ENCODE measurements at regions not wholly inside any gene's neighbourhood (a gene's known extent, or its start where the extent isn't known, plus 50 kb on each side); places are given as distances from the start of the nearest gene placed in this dataset.

- H3K4me3 ChIP-seq = no peak overlapping the region
- H3K27ac ChIP-seq = no peak overlapping the region
- TF ChIP-seq ZNF302 (CRISPR knock-in tag; IDR thresholded peaks at IDR 0.05) (no peak), POLR2A (IDR thresholded peaks at IDR 0.05; ENCODE audit: low read length) (no peak), CBX8 (IDR thresholded peaks at IDR 0.05) (no peak), ATOH8 (CRISPR knock-in tag; IDR thresholded peaks at IDR 0.05; ENCODE audit: low read depth) (no peak), TFCP2L1 (CRISPR knock-in tag; IDR thresholded peaks at IDR 0.05) (no peak), PBX3 (IDR thresholded peaks at IDR 0.05) (no peak)
- no peak for FAIRE-seq
- no peaks in the 10 kb centered on the region for H3K9me3 ChIP-seq
- ATAC-seq = no peak
- 85% methylated on average over 1 of the region's 1 CpG for WGBS (ENCODE audit: missing lambda C conversion rate)
- H3K4me2 ChIP-seq = no peak overlapping the region
- H3K4me1 ChIP-seq = no peaks in the 10 kb centered on the region
- ChIA-PET POLR2A (no interaction called here), CTCF (no interaction called here)
- no peak for DNase-seq (ENCODE audit: low read depth in 1 of 2, low spot score in 1 of 2)
These were observed 237.3 kb upstream of the ZBTB20 start for GRCh38 chr3:115384381-115384780.

GRCh38 chr3:115385774-115386730 lies 237.3 kb upstream of the GAP43 start:
- Histone ChIP-seq H3K4me3 (no peak overlapping the region), H3K4me1 (no peaks in the 10 kb centered on the region), H3K27ac (no peak overlapping the region), H3K9me3 (no peaks in the 10 kb centered on the region), H3K4me2 (no peak overlapping the region)
- TF ChIP-seq HOXB13 (CRISPR knock-in tag; IDR thresholded peaks at IDR 0.05; ENCODE audit: low read depth) (no peak), SREBF2 (IDR thresholded peaks at IDR 0.05) (no peak), POLR2A (IDR thresholded peaks at IDR 0.05; ENCODE audit: low read length) (no peak), FOSB (CRISPR knock-in tag; IDR thresholded peaks at IDR 0.05) (no peak), CEBPB (IDR thresholded peaks at IDR 0.05) (no peak), TFCP2L1 (CRISPR knock-in tag; IDR thresholded peaks at IDR 0.05) (no peak), HOXA7 (CRISPR knock-in tag; IDR thresholded peaks at IDR 0.05) (no peak), KDM5A (IDR thresholded peaks at IDR 0.05) (no peak), FOSL2 (IDR thresholded peaks at IDR 0.05) (no peak), FOSL2 (CRISPR knock-in tag; IDR thresholded peaks at IDR 0.05) (no peak), MAZ (IDR thresholded peaks at IDR 0.05; ENCODE audit: borderline replicate concordance, low read depth, low read length) (no peak), HMGXB4 (CRISPR knock-in tag; IDR thresholded peaks at IDR 0.05; ENCODE audit: borderline replicate concordance) (no peak), JUN (IDR thresholded peaks at IDR 0.05) (no peak), EHF (CRISPR knock-in tag; IDR thresholded peaks at IDR 0.05) (no peak), CBX2 (IDR thresholded peaks at IDR 0.05; ENCODE audit: borderline replicate concordance, low read depth) (no peak), HEYL (CRISPR knock-in tag; IDR thresholded peaks at IDR 0.05) (no peak), BCL3 (IDR thresholded peaks at IDR 0.05) (no peak), PHF8 (IDR thresholded peaks at IDR 0.05; ENCODE audit: borderline replicate concordance, low read depth) (no peak), SMC3 (IDR thresholded peaks at IDR 0.05) (no peak), CHD4 (IDR thresholded peaks at IDR 0.05; ENCODE audit: borderline replicate concordance) (no peak), ATOH8 (CRISPR knock-in tag; IDR thresholded peaks at IDR 0.05; ENCODE audit: low read depth) (no peak)
- FAIRE-seq (no peak), DNase-seq (ENCODE audit: low read depth in 1 of 2, low spot score in 1 of 2) (no peak), ATAC-seq (no peak)
- CTCF ChIA-PET = interaction anchor here (1.0 kb wide), 1 partner anchor 9 kb away, joined by 5 read pairs; no protein-coding TSS in a partner anchor
- POLR2A ChIA-PET = no interaction called here
- 55% methylated on average over 7 of the region's 7 CpGs for WGBS (ENCODE audit: missing lambda C conversion rate)

Data from A549 (cell line).